Lower leg skin (tissue), 3 donors: ENCODE measurements at regions not wholly inside any gene's neighbourhood (a gene's known extent, or its start where the extent isn't known, plus 50 kb on each side); places are given as distances from the start of the nearest gene placed in this dataset.

Experiments used
- CTCF ChIP-seq, 3 donors: fragments of 450-650 bp; IDR thresholded peaks; one replicate each; pipeline ENCODE4 v1.5.1; 2016; ENCODE audit warnings: antibody characterized with exemption in 3 of 3, mild to moderate bottlenecking in 3 of 3, moderate library complexity in 2 of 3
- POLR2A ChIP-seq, 2 donors: fragments of 450-650 bp; IDR thresholded peaks; one replicate each; pipeline ENCODE4 v1.6.1; 2016 to 2017; ENCODE audit warnings: antibody characterized with exemption in 2 of 2, mild to moderate bottlenecking in 1 of 2, moderate library complexity in 1 of 2

GRCh38 chr13:33543631-33544265, 258.2 kb upstream of the STARD13 start:
- TF ChIP-seq POLR2A (IDR thresholded peaks at IDR 0.05) (no peak), CTCF (IDR thresholded peaks at IDR 0.05) (no peak)
